WTC11 (cell line): ENCODE measurements at regions not wholly inside any gene's neighbourhood (a gene's known extent, or its start where the extent isn't known, plus 50 kb on each side); places are given as distances from the start of the nearest gene placed in this dataset.
"Not testable (repeated sequence)": the region's sequence is repeated elsewhere in the genome, so short reads cannot be mapped to it uniquely, and the experiment has no call there.

Experiments
- ATAC-seq: fragments of 200-7000 bp; cut with Tn5 transposase; 2 replicates; pipeline ENCODE4 v1.10.0; 2021; ENCODE audit warnings: mild to moderate bottlenecking, moderate library complexity
- CTCF ChIA-PET: fragments of 300-600 bp; sonication (Branson Sonifier 250); formaldehyde crosslinking; loops from one replicate; lab custom pipeline; 2021; ENCODE audit warnings: antibody characterized with exemption; lab: Charles Lee
- POLR2A ChIA-PET: fragments of 350-600 bp; sonication (Branson Sonifier 250); formaldehyde crosslinking; loops from one replicate; lab custom pipeline; 2021; ENCODE audit warnings: antibody characterized with exemption; lab: Charles Lee
- DNase-seq: peaks from one replicate; pipeline ENCODE4 v3.0.0; 2021; ENCODE audit warnings: low spot score
- H3K27ac Mint-ChIP-seq: 2 replicates; pipeline ENCODE4 v1.8.0; 2021; ENCODE audit warnings: mixed read lengths
- H3K27me3 Mint-ChIP-seq: 2 replicates; pipeline ENCODE4 v1.8.0; 2021; ENCODE audit warnings: low read depth, mild to moderate bottlenecking, moderate library complexity, mixed read lengths
- H3K36me3 Mint-ChIP-seq: 2 replicates; pipeline ENCODE4 v1.8.0; 2021; ENCODE audit warnings: mixed read lengths
- H3K4me1 Mint-ChIP-seq: 2 replicates; pipeline ENCODE4 v1.8.0; 2022; ENCODE audit warnings: mixed read lengths
- H3K4me3 Mint-ChIP-seq: 2 replicates; pipeline ENCODE4 v1.8.0; 2021; ENCODE audit warnings: mild to moderate bottlenecking, moderate library complexity, mixed read lengths
- H3K9me3 Mint-ChIP-seq: 2 replicates; pipeline ENCODE4 v1.8.0; 2021; ENCODE audit warnings: mixed read lengths
- CBFB ChIP-seq: sonication (generic); formaldehyde crosslinking; IDR thresholded peaks from 2 replicates; pipeline ENCODE4 v1.8.1; 2022; ENCODE audit warnings: mild to moderate bottlenecking, low read depth, missing genetic modification reagents
- EMX1 ChIP-seq: fragments of 250-450 bp; sonication (Bioruptor Pico); IDR thresholded peaks from 2 replicates; pipeline ENCODE4 v1.8.0; 2021; ENCODE audit warnings: mild to moderate bottlenecking
- GRHL2 ChIP-seq: fragments of 250-450 bp; sonication (Bioruptor Pico); IDR thresholded peaks from 2 replicates; pipeline ENCODE4 v1.8.0; 2022; ENCODE audit warnings: mild to moderate bottlenecking, moderate library complexity; ENCODE audit not compliant: insufficient replicate concordance, severe bottlenecking
- NFE2L1 ChIP-seq: sonication (generic); formaldehyde crosslinking; IDR thresholded peaks from 2 replicates; pipeline ENCODE4 v1.8.1; 2023; ENCODE audit warnings: missing genetic modification reagents
- OVOL2 ChIP-seq: fragments of 250-450 bp; sonication (Bioruptor Pico); IDR thresholded peaks from 2 replicates; pipeline ENCODE4 v1.9.0; 2021; ENCODE audit warnings: mild to moderate bottlenecking, borderline replicate concordance
- SOX15 ChIP-seq: fragments of 250-450 bp; sonication (Bioruptor Pico); IDR thresholded peaks from 2 replicates; pipeline ENCODE4 v1.9.0; 2021; ENCODE audit warnings: mild to moderate bottlenecking
- SP1 ChIP-seq: sonication (generic); formaldehyde crosslinking; conservative IDR thresholded peaks from 2 replicates; pipeline ENCODE4 v1.8.1; 2022; ENCODE audit warnings: missing genetic modification reagents
- TCF7 ChIP-seq: sonication (generic); formaldehyde crosslinking; IDR thresholded peaks from 2 replicates; pipeline ENCODE4 v1.8.0; 2022; ENCODE audit warnings: mild to moderate bottlenecking, low read depth, missing genetic modification reagents, moderate library complexity
- ZNF121 ChIP-seq: sonication (generic); formaldehyde crosslinking; IDR thresholded peaks from 2 replicates; pipeline ENCODE4 v1.8.0; 2023; ENCODE audit warnings: missing genetic modification reagents
- ZNF232 ChIP-seq: sonication (generic); formaldehyde crosslinking; IDR thresholded peaks from 2 replicates; pipeline ENCODE4 v1.8.0; 2022; ENCODE audit warnings: mild to moderate bottlenecking, missing genetic modification reagents
- ZNF263 ChIP-seq: sonication (generic); formaldehyde crosslinking; IDR thresholded peaks from 2 replicates; pipeline ENCODE4 v1.8.1; 2022; ENCODE audit warnings: low read depth, mild to moderate bottlenecking, moderate library complexity, missing genetic modification reagents
- ZNF396 ChIP-seq: fragments of 250-450 bp; sonication (Bioruptor Pico); IDR thresholded peaks from 2 replicates; pipeline ENCODE4 v1.8.0; 2021; ENCODE audit warnings: mild to moderate bottlenecking, moderate library complexity, borderline replicate concordance
- TF ChIP-seq, protein P1 (sequence below): fragments of 250-450 bp; sonication (Bioruptor Pico); conservative IDR thresholded peaks from 2 replicates; pipeline ENCODE4 v1.9.0; 2021; ENCODE audit warnings: mild to moderate bottlenecking
- TF ChIP-seq, protein P2 (sequence below): sonication (generic); formaldehyde crosslinking; IDR thresholded peaks from 2 replicates; pipeline ENCODE4 v1.8.0; 2023; ENCODE audit warnings: missing genetic modification reagents, mild to moderate bottlenecking, borderline replicate concordance
- TF ChIP-seq, protein P3 (sequence below): sonication (generic); formaldehyde crosslinking; IDR thresholded peaks from 2 replicates; pipeline ENCODE4 v1.8.1; 2022; ENCODE audit warnings: low read depth, mild to moderate bottlenecking, moderate library complexity, missing genetic modification reagents, borderline replicate concordance
- TF ChIP-seq, protein P4 (sequence below): sonication (generic); formaldehyde crosslinking; IDR thresholded peaks from 2 replicates; pipeline ENCODE4 v1.8.0; 2022; ENCODE audit warnings: missing genetic modification reagents
- TF ChIP-seq, protein P5 (sequence below): sonication (generic); formaldehyde crosslinking; IDR thresholded peaks from 2 replicates; pipeline ENCODE4 v1.8.0; 2022; ENCODE audit warnings: mild to moderate bottlenecking, missing genetic modification reagents
- TF ChIP-seq, protein P6 (sequence below): sonication (generic); formaldehyde crosslinking; conservative IDR thresholded peaks from 2 replicates; pipeline ENCODE4 v1.8.1; 2023; ENCODE audit warnings: mild to moderate bottlenecking, low read depth, missing genetic modification reagents, moderate library complexity

DNA sequence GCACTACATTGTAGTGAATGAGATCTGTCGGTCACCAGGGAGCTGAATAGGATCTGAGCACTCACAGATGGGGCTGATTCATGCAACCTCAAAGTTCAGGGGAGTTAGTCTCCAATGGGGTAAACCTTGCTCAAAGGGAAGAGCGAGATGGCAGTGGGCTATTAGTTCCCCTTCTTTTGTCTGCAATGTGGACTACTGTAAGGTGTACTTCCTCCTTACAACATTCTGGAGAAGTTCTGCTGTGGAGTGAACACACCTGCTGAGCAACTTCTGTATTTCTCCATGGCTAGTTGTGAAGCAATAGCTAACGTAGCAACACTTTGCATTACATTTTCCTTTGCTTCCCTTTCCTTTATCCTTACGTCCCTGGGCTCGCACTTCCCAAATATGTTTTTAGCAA, 134.3 kb upstream of the B3GAT2 start:
- no peak for TF ChIP-seq ZNF121 (CRISPR knock-in tag)
- no peak for TF ChIP-seq ZNF263
- TF ChIP-seq, protein P1, sequence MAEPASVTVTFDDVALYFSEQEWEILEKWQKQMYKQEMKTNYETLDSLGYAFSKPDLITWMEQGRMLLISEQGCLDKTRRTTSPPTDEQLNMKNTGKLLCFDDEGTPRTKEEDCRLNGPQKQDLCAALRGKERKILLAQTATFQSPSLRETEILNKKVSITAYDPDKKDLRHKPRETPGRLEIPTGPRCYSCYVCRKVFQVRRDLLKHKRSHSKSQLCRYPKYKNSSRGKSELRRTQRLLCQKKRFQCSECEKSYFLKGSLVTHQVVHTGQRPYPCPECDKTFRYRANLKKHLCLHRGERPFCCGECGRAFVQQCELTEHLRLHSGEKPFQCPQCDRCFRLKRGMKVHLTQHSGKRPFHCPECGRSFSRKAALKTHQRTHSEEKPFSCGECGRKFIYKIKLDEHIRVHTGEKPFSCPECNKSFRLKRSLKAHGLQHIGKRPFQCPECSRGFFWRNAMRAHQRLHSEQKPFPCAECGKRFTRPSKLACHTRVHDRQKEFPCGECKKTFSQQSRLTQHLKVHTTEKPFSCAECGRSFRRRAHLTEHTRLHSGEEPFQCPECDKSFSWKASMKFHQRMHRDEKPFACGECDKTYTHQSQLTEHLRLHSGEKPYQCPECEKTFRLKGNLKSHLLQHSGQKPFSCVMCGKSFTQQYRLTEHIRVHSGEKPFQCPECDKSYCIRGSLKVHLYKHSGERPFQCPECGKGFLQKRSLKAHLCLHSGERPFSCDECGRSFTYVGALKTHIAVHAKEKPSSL (CRISPR knock-in tag) = no peak
- TF ChIP-seq, protein P2, sequence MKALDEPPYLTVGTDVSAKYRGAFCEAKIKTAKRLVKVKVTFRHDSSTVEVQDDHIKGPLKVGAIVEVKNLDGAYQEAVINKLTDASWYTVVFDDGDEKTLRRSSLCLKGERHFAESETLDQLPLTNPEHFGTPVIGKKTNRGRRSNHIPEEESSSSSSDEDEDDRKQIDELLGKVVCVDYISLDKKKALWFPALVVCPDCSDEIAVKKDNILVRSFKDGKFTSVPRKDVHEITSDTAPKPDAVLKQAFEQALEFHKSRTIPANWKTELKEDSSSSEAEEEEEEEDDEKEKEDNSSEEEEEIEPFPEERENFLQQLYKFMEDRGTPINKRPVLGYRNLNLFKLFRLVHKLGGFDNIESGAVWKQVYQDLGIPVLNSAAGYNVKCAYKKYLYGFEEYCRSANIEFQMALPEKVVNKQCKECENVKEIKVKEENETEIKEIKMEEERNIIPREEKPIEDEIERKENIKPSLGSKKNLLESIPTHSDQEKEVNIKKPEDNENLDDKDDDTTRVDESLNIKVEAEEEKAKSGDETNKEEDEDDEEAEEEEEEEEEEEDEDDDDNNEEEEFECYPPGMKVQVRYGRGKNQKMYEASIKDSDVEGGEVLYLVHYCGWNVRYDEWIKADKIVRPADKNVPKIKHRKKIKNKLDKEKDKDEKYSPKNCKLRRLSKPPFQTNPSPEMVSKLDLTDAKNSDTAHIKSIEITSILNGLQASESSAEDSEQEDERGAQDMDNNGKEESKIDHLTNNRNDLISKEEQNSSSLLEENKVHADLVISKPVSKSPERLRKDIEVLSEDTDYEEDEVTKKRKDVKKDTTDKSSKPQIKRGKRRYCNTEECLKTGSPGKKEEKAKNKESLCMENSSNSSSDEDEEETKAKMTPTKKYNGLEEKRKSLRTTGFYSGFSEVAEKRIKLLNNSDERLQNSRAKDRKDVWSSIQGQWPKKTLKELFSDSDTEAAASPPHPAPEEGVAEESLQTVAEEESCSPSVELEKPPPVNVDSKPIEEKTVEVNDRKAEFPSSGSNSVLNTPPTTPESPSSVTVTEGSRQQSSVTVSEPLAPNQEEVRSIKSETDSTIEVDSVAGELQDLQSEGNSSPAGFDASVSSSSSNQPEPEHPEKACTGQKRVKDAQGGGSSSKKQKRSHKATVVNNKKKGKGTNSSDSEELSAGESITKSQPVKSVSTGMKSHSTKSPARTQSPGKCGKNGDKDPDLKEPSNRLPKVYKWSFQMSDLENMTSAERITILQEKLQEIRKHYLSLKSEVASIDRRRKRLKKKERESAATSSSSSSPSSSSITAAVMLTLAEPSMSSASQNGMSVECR (CRISPR knock-in tag) = no peak
- TF ChIP-seq ZNF396 = no peak
- TF ChIP-seq, all 79 proteins: peak for 0
- no peak for ATAC-seq
- peaks cover 25% of the 10 kb centered on the region for H3K9me3 Mint-ChIP-seq
- no peaks in the 10 kb centered on the region for H3K36me3 Mint-ChIP-seq
- no peaks in the 10 kb centered on the region for H3K27me3 Mint-ChIP-seq
- no peak for DNase-seq
- ChIA-PET CTCF (no interaction called here), POLR2A (no interaction called here)
- no peak overlapping the region for H3K27ac Mint-ChIP-seq
- no peak overlapping the region for H3K4me3 Mint-ChIP-seq
- H3K4me1 Mint-ChIP-seq = no peaks in the 10 kb centered on the region

DNA sequence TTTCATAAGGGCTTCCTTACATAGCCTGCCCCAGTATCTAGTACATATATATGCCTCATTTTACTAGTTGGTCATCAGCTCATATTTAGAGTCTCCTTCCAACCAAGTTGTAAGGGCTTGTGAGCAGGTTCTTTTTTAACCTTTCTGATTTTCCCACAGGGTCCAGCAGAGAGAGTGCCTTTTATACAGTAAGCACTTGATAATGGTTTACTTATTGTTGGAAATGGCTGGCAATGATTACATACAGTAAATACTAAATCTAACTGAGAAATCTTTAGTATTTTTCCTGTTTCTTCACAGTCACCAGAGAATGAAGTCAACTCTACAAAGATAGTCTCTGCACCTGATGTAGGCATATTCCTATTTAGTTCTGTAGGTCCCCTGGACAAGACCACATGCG, 135.1 kb upstream of the B3GAT2 start:
- Mint-ChIP-seq H3K4me1 (no peaks in the 10 kb centered on the region), H3K27me3 (no peaks in the 10 kb centered on the region), H3K36me3 (no peaks in the 10 kb centered on the region), H3K4me3 (no peak overlapping the region), H3K9me3 (peaks cover 25% of the 10 kb centered on the region), H3K27ac (no peak overlapping the region)
- ChIA-PET CTCF (no interaction called here), POLR2A (no interaction called here)
- no peak for ATAC-seq
- TF ChIP-seq, protein P3, sequence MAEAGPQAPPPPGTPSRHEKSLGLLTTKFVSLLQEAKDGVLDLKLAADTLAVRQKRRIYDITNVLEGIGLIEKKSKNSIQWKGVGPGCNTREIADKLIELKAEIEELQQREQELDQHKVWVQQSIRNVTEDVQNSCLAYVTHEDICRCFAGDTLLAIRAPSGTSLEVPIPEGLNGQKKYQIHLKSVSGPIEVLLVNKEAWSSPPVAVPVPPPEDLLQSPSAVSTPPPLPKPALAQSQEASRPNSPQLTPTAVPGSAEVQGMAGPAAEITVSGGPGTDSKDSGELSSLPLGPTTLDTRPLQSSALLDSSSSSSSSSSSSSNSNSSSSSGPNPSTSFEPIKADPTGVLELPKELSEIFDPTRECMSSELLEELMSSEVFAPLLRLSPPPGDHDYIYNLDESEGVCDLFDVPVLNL (CRISPR knock-in tag) = no peak
- no peak for TF ChIP-seq NFE2L1
- no peak for TF ChIP-seq ZNF232 (CRISPR knock-in tag)
- TF ChIP-seq, protein P4, sequence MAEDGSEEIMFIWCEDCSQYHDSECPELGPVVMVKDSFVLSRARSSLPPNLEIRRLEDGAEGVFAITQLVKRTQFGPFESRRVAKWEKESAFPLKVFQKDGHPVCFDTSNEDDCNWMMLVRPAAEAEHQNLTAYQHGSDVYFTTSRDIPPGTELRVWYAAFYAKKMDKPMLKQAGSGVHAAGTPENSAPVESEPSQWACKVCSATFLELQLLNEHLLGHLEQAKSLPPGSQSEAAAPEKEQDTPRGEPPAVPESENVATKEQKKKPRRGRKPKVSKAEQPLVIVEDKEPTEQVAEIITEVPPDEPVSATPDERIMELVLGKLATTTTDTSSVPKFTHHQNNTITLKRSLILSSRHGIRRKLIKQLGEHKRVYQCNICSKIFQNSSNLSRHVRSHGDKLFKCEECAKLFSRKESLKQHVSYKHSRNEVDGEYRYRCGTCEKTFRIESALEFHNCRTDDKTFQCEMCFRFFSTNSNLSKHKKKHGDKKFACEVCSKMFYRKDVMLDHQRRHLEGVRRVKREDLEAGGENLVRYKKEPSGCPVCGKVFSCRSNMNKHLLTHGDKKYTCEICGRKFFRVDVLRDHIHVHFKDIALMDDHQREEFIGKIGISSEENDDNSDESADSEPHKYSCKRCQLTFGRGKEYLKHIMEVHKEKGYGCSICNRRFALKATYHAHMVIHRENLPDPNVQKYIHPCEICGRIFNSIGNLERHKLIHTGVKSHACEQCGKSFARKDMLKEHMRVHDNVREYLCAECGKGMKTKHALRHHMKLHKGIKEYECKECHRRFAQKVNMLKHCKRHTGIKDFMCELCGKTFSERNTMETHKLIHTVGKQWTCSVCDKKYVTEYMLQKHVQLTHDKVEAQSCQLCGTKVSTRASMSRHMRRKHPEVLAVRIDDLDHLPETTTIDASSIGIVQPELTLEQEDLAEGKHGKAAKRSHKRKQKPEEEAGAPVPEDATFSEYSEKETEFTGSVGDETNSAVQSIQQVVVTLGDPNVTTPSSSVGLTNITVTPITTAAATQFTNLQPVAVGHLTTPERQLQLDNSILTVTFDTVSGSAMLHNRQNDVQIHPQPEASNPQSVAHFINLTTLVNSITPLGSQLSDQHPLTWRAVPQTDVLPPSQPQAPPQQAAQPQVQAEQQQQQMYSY (CRISPR knock-in tag) = no peak
- TF ChIP-seq EMX1 (CRISPR knock-in tag) = no peak
- TF ChIP-seq, protein P5, sequence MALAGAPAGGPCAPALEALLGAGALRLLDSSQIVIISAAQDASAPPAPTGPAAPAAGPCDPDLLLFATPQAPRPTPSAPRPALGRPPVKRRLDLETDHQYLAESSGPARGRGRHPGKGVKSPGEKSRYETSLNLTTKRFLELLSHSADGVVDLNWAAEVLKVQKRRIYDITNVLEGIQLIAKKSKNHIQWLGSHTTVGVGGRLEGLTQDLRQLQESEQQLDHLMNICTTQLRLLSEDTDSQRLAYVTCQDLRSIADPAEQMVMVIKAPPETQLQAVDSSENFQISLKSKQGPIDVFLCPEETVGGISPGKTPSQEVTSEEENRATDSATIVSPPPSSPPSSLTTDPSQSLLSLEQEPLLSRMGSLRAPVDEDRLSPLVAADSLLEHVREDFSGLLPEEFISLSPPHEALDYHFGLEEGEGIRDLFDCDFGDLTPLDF = no peak
- TF ChIP-seq TCF7 (CRISPR knock-in tag) = no peak
- TF ChIP-seq SOX15 (CRISPR knock-in tag) = no peak
- TF ChIP-seq SP1 = no peak
- TF ChIP-seq, protein P6, sequence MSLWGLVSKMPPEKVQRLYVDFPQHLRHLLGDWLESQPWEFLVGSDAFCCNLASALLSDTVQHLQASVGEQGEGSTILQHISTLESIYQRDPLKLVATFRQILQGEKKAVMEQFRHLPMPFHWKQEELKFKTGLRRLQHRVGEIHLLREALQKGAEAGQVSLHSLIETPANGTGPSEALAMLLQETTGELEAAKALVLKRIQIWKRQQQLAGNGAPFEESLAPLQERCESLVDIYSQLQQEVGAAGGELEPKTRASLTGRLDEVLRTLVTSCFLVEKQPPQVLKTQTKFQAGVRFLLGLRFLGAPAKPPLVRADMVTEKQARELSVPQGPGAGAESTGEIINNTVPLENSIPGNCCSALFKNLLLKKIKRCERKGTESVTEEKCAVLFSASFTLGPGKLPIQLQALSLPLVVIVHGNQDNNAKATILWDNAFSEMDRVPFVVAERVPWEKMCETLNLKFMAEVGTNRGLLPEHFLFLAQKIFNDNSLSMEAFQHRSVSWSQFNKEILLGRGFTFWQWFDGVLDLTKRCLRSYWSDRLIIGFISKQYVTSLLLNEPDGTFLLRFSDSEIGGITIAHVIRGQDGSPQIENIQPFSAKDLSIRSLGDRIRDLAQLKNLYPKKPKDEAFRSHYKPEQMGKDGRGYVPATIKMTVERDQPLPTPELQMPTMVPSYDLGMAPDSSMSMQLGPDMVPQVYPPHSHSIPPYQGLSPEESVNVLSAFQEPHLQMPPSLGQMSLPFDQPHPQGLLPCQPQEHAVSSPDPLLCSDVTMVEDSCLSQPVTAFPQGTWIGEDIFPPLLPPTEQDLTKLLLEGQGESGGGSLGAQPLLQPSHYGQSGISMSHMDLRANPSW (CRISPR knock-in tag) = no peak
- TF ChIP-seq OVOL2 (CRISPR knock-in tag) = no peak
- no peak for TF ChIP-seq GRHL2 (CRISPR knock-in tag)
- no peak for TF ChIP-seq CBFB
- DNase-seq = no peak

DNA sequence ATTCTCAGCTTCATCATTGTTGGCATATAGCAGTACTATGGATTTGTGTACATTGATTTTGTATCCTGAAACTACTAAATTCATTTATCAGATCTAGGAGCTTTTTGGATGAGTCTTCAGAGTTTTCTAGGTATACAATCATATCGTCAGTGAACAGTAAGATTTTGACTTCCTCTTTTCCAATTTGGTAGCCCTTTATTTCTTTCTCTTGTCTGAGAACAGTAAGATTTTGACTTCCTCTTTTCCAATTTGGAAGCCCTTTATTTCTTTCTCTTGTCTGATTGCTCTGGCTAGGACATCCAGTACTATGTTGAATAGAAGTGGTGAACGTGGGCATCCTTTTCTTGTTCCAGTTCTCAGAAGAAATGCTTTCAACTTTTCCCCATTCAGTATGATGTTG, 140.4 kb upstream of the B3GAT2 start:
- ATAC-seq, POLR2A ChIA-PET, DNase-seq, H3K4me3 Mint-ChIP-seq, H3K27me3 Mint-ChIP-seq, CTCF ChIA-PET, H3K4me1 Mint-ChIP-seq, H3K27ac Mint-ChIP-seq: not testable (repeated sequence)
- Mint-ChIP-seq H3K9me3 (peaks cover 53% of the 10 kb centered on the region), H3K36me3 (peaks cover 16% of the 10 kb centered on the region)
